ENCODE measurements at regions not wholly inside any gene's neighbourhood (a gene's known extent, or its start where the extent isn't known, plus 50 kb on each side); places are given as distances from the start of the nearest gene placed in this dataset.

DNA sequence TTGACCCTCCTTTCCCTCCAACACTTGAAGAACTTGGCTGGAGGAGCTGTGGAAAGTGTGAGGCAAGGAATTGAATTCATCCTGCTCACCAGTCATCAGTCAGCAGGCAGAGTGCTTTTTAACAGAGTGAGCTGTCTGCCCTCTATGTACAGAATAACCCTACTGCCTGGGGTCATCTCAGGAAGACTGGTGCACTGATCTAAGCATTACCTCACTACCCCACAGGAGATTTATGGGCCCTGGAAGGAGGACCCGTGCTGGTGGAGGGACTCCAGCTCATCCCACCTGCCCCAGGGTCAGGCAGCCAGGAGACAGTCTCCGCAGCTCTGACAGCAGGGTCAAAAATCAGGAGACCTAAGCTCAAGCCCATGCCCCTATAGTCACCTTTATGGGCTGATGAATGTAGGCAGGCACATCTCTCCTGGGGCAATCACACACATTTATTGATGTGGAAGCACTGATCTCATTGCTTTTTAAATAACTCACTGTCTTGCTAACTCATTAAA is 270.8 kb upstream of the SESN3 start:
- DNase-seq (ENCODE audit: extremely low read depth in 1 of 11, low read depth in 9 of 11, low spot score in 4 of 11), result no peak

DNA sequence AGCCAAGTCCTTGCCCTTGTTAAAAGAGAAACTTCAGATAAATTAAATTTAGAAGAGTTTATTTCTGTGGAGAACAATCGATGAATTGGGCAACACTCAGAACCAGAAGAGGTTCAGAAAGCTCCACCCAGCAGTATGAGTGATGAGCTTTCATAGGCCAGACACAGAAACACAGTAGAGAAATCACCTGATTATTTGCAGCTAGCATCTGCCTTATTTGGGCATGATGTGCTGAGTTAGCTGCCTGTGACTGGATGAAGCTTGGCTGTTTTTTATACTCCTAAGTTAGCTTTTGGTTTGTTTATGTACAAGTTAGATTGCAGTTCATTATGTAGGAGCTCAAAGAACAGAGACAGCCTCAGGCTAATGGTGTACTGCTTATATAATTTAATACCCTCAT is 269.5 kb upstream of the SESN3 start:
- DNase-seq (ENCODE audit: extremely low read depth in 1 of 11, low read depth in 9 of 11, low spot score in 4 of 11), result no peak

- no peak for DNase-seq (ENCODE audit: extremely low read depth in 1 of 11, low read depth in 9 of 11, low spot score in 4 of 11)
Measured at GRCh38 chr11:95499516-95500135, 268.6 kb upstream of the SESN3 start.

DNA sequence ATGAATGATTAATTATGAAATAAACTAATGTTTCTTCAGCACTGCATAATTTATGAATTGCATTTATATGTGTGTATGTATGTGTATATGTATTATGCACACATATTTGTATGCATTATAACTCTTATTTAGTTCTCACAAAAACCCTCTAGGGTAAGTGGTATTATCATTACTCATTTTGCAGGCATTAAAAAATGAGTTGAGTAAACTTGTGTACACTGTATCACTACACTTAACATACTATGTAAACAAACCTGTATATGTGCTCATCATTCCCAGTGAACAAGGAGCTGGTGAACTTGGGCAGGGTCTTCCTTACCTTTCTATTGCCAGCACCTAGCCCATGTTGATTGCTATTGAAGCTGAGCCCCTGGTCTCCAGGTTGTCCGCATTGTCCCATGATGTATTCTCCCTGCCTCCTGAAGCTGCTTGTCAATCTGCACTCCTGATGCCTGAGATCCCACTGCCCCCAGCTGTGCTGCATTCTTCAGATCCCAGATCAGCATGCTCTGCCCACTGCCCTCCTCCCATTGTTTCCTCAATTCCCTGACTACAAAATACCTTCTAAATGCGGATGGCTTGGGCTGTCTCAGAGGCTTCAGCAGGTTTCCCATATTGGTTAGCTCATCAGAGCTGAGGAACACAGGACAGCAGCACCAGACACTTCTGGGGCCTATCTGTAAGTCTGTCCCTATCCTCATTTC is 267.9 kb upstream of the SESN3 start:
- no peak for DNase-seq (ENCODE audit: extremely low read depth in 1 of 11, low read depth in 9 of 11, low spot score in 4 of 11)

- no peak for DNase-seq (ENCODE audit: extremely low read depth in 1 of 11, low read depth in 9 of 11, low spot score in 4 of 11)
Measured at GRCh38 chr11:95496901-95497300, 265.9 kb upstream of the SESN3 start.

GRCh38 chr11:95495706-95496105 is 264.7 kb upstream of the SESN3 start:
- DNase-seq (ENCODE audit: extremely low read depth in 1 of 11, low read depth in 9 of 11, low spot score in 4 of 11), result no peak

DNA sequence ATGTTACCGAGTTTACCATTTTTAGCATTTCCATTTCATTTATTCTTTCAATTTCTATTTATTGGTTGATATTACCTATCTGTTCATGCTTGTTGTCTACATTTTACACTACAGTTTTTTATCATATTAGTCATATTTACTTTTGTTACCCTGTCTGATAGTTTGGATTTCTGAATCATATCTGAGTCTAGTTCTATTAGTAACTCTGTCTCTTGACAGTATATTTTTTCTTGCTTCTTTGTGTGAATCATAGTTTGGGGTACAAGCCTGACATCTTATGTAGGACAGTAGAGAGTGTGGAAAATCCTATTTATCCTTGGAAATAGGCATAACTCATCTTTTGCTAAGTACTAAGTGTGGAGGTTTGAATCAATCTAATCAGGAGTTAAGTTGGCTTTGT is 263.9 kb upstream of the SESN3 start:
- no peak for DNase-seq (ENCODE audit: extremely low read depth in 1 of 11, low read depth in 9 of 11, low spot score in 4 of 11)

DNA sequence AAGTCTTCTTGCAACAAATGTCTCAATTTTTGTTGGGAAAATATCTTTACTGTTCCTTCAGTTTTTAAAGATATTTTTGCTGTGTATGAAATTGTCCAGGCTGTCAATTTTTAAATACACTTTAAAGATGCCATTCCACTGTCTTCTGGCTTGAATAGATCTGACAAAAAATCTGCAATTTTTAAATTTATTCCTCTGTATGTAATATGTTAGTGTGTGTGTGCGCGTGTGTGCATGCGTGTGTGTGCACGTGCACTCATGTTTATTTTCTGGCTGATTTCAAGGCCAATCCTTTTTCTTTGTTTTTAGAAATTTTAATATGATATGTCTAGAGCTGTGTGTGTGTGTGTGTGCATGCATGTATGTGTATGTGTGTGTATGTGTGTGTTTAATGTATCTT is 263.2 kb upstream of the SESN3 start:
- DNase-seq (ENCODE audit: extremely low read depth in 1 of 11, low read depth in 9 of 11, low spot score in 4 of 11), result no peak

DNA sequence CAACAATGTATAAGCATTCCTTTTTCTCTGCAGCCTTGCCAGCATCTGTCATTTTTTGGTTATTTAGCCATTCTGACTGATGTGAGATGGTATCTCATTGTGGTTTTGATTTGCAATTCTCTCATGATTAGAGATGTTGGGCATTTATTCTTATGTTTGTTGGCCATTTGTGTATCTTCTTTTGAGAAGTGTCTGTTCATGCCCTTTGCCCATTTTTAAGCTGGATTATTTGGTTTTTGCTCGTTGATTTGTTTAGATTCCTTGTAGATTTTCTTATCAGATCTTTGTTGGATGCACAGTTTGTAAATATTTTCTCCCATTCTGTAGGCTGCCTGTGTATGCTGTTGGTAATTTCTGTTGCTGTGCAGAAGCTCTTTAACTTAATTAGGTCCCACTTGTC is 259.6 kb upstream of the SESN3 start:
- no peak for DNase-seq (ENCODE audit: extremely low read depth in 1 of 11, low read depth in 9 of 11, low spot score in 4 of 11)

- DNase-seq (ENCODE audit: extremely low read depth in 1 of 11, low read depth in 9 of 11, low spot score in 4 of 11), result no peak
Measured at GRCh38 chr11:95487938-95488337, 256.9 kb upstream of the SESN3 start.

DNA sequence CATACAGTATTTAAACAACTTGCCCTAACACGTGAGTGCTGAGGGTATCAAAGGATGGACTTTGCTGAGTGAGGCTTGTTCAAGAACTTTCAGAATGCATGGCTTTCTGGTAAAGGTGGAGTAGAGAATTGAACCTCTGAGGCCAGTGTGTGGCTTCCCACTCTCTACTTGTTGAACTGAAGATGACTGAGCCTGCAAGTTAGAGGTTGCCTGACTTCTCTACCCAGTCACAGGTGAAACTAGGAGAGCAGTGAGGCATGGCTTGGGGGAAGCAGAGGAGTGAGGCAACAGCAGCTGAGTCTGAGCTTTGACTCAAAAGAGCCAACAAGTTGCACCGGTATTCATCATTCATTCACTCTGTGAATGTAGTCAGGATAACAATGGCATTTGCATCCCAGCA is 256.4 kb upstream of the SESN3 start:
- DNase-seq (ENCODE audit: extremely low read depth in 1 of 11, low read depth in 9 of 11, low spot score in 4 of 11), result no peak

DNA sequence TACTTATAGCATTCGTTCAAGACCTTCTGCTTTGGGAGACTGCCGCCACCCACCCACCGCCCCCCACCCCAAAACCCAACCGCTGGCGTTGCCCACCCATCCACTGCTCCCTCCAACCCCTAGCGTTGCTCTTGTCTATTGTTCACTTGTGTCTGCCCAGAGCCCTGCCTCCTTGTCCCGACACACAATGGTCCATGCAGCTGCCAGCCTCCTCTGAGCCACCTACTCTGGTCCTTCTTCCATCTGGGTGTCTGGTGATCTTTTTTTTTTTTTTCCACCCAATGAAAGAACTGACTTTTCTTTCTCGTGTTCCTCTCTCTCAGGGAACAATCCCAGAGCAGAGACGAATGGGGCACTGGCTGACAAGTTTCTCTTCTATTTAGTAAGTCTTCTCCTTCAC is 256.0 kb upstream of the SESN3 start:
- DNase-seq (ENCODE audit: extremely low read depth in 1 of 11, low read depth in 9 of 11, low spot score in 4 of 11), result no peak

- DNase-seq (ENCODE audit: extremely low read depth in 1 of 11, low read depth in 9 of 11, low spot score in 4 of 11), result no peak
Measured at GRCh38 chr11:95486466-95486865, 255.5 kb upstream of the SESN3 start.

DNA sequence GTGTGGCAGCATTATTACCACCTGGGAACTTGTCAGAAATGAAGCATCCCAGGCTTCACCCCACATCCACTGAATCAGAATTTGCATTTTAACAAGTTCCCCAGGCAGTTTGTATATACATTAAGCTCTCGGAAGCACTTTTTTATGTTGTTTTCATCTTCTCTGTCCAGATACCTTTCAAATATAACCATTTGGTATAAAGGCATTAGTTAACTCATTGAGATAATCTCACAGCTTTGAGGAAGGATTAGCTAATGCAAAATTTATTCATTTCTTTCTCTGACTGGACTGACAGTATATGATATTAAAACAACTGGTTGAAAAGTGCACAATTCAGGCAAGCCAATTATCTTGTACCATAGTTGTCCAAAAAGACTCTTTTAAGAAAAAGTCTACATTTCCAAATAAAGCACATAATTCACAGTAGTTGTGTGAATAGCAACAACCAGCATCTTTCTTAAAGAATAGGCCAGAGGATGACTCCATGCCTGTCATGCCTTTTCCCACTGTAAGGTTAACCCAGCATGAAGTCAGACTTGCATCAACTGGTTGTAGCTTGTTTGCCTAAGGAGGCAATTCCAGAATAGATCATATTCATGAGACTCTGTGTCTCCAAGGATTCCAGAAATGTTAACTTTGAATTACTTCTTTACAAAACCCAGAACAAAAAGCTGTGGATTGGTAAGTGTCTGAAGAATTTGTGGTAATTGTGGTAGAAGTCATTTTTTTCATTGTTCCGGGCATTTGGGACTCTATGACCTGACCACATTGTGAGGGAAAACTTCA is 254.3 kb upstream of the SESN3 start:
- DNase-seq (ENCODE audit: extremely low read depth in 1 of 11, low read depth in 9 of 11, low spot score in 4 of 11), result no peak

DNA sequence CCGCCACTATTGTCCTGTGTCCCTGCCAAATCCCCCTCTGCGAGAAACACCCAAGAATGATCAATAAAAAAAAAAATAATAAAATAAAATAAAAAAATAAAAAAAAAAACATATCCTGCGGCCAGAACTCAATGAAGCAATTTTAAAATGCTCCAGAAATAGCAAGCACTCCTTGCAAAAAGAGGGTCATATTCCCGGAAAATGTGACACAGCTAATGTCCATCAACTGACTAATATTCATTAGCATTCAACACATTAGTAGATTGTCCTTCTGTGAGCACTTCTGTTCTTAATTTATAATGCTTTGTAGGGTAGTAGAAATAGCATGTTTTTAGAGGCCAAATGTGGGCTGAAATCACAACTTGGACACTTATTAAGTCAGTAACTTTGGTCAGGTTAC is 252.3 kb upstream of the SESN3 start:
- DNase-seq (ENCODE audit: extremely low read depth in 1 of 11, low read depth in 9 of 11, low spot score in 4 of 11), result no peak

- no peak for DNase-seq (ENCODE audit: extremely low read depth in 1 of 11, low read depth in 9 of 11, low spot score in 4 of 11)
Measured at GRCh38 chr11:95478003-95478402, 247.0 kb upstream of the SESN3 start.

DNA sequence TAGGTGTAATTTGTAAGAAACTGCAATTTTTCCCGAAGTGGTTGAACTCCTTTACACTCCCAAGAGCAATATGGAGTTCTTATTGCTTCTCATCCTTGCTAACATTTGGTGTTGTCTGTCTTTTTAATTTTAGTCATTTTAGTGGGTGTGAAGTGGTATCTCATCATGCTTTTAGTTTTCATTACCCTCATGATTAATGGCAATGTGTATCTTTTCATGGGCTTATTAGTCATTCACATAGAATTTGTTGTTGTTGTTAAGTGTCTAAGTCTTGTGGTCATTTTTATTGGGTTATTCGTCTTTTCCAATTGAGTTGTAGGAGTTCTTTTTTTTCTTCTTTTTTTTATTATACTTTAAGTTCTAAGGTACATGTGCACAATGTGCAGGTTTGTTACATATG is 238.3 kb upstream of the SESN3 start:
- DNase-seq (ENCODE audit: extremely low read depth in 1 of 11, low read depth in 9 of 11, low spot score in 4 of 11), result no peak

DNA sequence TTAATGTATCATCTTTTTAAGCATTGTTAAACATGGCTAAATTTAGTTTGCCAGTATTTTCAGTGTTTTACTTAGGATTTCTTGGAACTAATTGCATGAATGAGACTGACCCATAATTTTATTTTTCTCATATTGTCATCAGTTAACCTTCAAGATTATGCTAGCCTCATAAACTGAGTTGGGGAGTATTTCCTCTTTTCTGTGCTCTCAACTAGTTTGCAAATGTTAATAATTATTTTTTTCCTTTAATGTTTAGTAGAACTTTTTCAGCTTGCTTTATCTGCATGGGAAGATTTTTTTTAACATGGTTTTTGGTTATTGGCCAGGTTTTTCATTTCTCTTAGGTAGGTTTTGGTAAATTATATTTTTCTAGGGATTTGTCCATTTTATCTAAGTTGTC is 235.4 kb upstream of the SESN3 start:
- DNase-seq (ENCODE audit: extremely low read depth in 1 of 11, low read depth in 9 of 11, low spot score in 4 of 11), result no peak

DNA sequence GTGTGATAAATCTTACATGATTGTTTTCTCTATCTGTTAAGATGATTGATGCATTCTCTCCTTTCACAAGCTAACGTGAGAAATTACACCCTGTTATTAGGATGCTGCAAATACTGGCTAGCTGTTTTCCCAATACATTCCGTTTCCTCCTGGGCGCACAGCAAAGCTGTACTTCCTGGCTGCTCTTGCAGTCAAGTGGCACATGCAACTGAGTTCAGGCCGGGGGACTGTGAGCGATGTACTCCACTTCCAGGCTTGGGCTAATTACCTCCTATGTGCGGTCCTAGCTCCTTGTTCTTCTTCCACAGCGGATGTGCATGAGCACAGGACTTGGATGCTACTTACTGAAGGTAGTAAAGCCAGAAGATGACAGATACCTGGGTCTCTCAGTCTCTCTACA is 234.9 kb upstream of the SESN3 start:
- DNase-seq (ENCODE audit: extremely low read depth in 1 of 11, low read depth in 9 of 11, low spot score in 4 of 11), result peak in 2 of 11 donors; percentile 18 to 20

DNA sequence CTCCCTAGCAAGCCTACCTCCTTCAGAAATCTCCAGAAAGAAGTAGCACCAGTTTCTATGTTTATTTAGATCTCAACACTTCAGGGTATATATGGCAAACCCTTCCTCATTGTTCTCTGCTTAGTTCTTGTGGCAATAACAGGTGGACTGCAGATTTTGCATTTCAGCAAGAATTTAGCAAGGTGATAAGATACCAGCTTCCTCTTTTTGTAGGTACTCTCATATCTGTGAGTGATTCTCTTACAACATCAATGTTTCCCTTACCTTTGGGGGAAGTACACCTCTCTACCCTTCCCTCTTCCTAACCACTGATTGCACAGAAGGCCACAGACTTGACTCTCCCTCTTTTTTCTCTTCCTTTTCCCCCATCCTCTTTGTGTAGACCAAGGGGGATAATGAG is 230.9 kb upstream of the SESN3 start:
- no peak for DNase-seq (ENCODE audit: extremely low read depth in 1 of 11, low read depth in 9 of 11, low spot score in 4 of 11)

Measured in renal cortex interstitium (tissue), 11 donors.